ENCODE measurements at regions not wholly inside any gene's neighbourhood (a gene's known extent, or its start where the extent isn't known, plus 50 kb on each side); places are given as distances from the start of the nearest gene placed in this dataset.
"Not testable (repeated sequence)": the region's sequence is repeated elsewhere in the genome, so short reads cannot be mapped to it uniquely, and the experiment has no call there.

DNA sequence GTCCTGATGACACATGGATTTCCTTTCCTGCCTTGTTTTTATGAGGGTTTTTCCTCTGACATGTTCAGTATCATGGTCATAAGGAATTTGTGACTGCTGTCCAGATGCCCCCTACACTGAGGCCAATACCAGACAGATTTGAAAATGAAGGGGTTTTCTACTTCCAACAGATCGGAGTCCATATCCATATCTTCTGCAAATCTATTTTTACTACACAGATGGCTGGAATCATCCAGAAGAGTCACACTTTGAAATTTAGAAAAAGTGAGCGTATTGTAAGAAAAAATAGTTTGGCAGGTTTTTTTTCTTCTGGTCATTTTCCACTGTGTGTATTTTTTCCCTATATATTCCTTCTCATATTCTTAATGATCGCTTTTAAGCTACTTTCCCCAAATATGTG lies 197.5 kb upstream of the LRRC3B start:
- DNase-seq: no peak

DNA sequence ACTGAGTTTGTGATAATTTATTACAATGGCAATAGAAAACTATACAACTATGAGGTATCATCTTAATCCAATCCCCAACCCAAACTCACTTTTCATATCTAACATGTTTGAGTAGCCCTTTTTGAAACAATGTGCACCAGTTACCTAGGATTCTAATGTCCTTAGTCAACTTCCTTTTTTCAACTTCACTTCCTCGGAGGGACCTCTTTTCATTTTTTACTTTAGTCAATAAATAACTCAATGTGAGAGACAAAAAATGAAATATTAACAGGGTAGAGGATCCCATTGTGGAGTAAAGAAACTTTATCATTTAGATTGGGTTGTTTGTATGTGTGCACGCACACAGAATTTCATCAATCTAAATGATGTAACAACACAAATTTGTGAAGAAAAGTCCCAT lies 193.6 kb upstream of the LRRC3B start:
- DNase-seq: no peak

DNA sequence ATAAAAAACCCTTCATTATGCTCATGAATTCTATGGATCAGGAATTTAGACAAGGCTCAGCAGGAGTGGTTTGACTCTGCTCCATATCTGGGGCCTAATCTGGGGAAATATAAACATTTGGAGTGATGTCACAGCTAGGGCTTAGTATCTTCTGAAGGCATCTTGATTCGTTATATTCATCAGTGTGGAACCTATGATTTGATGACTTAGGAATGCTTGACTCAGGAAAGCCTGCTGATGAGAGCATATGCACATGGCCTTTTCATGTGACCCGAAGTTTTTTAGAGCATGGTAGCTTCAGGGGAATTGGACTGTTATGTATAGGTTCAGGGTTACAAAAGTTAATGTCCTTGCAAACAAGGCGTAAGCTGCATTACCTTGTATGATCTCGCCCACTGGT lies 184.9 kb upstream of the LRRC3B start:
- DNase-seq: no peak

DNA sequence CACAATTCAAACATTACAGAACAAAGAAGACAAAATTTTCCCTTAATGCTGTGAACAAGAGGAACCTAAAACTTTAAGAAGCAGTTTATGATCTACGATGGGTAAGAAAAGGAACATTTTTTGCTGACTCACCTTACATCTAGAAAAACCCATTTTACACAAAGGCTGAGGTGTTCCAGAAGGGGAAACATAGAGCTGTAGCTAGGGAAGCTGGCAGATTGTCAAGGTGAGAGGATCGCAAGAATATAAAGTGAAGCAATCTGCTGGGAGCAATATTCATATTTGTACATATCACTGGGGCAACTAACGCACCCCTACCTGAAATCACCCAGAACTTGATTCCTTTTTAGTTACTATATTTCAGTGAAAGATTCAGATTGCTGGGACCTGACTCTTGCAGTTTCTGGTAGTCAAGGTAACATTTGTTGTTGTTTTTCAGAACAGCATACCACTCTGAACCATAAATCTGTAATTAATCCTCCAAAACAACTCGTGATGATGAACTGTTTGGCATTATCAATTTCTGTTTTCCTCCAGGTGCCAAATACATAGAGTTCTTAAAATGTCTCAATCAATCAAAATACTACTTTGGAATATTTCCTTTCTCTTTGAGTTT lies 184.1 kb upstream of the LRRC3B start:
- no peak for DNase-seq

DNA sequence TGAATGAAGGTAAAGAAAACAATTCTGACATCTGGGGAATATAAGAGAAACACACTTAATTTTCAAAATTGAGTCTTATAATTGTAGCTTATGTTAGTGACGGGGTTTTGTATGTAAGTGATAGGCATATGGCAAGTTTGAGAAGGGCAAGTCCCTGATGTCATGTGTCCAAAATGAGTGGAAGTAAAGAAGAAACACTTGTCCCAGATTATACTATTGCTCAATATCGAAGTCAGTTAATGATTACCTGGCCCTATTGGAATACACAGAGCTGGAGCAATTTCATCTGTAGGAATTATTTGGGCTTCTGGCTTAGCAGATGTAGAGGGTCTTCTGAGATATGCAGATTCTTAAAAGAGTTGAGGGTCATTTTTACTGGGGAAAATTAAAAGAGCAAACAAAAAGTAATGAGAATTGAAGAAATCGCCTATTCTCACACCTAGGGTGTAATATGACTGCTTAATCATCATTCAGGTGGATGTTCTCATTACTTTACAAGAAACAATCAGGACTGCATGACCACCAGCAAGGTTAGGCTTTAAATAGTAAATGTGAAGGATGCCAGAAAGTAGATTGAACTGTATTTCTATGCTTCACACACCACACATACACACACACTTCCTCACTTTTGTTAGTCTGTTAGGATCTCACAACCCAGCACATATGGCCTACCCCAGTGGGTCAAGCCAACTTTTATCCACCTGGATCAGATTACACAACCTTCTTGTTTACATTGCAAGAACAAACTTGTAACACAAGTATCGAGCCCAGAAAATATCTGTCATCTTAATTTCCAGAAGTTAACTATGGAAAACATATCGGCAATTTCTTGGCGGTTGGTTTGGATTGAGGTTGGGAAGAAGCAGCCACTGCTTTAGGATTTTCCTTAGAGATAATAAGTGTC lies 183.3 kb upstream of the LRRC3B start:
- DNase-seq: no peak

DNA sequence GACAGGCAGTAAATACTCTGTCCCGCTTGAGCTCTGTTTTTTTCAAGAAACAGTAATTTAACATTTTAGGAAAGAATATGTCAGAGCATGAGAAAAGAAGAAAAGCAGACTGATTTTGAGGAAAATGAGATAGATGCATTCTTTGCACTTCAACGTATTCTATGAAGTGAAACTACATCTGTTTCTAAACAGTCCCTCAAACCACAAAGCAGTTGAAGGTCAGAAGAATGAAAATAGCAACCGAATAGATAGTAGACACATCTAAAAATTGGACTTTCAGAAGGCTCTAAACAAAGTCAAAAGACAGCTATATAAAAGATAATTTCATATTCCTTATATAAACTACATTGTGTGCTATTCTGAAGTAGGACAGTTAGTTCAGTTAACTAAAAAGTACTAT lies 172.6 kb upstream of the LRRC3B start:
- DNase-seq: no peak

DNA sequence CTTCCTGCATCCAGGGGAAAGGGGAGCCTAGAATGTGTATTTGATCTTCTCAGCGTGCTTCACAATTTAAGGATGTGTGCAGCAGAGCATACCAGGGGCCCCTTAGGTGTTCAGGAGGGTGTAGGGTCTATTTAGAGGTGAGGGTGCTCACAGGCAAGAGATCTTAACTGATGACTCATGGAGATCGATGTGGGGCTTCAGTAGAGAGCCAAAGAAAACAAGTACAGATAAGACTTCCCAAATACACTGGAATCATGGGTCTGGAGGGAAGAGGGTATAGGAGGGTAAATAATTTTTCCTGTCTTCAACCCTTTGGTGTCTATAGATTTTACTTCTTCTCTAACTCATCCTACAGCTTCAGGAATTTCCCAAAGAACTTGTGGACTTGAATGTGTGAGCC lies 170.2 kb upstream of the LRRC3B start:
- DNase-seq: no peak

DNA sequence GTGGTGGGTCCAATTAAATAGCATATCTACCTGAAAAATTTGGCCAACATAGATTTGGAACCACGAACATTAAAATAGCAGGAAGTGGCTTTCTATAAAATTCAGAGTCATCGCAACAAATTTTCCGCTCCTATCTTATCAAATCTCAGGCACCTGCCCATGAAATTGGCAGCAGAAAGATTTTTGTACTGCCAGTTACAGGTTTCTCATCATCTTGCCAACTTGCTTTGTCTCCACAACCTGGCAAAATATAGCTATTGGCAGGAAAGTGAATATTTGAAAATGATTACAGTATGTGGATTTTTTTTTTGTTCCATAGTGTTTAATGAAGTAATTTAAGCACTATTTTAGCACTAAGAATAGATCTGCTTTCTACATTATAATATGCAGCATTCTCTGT lies 161.6 kb upstream of the LRRC3B start:
- DNase-seq: no peak

DNA sequence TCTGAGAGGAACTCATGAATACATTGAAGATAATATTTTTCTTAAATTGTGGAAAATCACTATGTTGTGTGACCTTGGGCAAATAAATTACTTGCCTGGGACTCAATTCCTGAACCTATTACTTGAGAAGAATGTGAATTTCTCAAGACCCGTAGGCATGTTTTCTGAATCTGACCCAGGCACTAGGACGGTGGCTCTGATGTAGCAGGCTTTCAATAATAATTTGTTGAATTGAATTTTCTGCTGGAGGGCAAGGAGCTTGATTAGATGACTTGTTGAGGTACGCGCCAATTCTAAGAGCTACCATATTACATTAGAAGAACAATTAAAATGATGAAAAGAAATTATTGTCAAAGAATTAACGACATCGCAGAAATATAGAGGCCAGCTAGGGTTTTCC lies 150.2 kb upstream of the LRRC3B start:
- no peak for DNase-seq

DNA sequence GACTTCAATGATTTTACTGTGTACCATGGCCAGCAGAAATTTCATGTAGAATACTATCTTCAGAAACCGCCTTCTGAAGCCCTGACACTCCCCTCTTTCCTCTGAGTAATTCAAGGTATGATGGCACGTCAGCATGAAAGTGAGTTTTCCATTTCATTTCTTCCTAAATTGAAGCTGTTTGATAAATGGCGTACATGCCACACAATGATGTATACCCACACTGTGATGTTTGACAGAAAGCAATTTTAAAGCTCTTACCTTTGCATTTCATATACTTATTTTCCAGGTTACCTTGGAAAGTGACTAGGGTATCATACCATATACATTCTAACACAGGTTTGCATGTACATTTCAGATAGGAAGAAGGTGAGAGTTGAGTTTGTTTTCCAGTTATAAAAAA lies 147.9 kb upstream of the LRRC3B start:
- DNase-seq: no peak

DNA sequence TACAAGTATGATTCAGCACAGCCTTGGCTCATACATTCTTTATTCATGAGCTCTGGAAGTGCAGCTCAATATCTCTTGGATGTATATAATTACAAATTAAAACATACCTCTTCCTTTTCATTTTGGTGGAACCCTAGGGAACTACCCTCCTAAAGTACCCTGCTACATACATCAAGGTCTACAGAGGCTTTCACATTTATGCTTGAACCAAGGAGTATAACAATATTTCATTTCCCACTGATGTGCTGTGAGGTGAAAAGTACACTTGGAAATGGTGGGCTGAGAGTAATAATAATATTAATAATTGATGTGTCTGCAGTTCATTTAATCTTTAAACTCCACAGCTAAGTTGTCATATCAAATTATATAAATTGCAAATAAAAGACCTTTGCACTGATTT lies 142.2 kb upstream of the LRRC3B start:
- no peak for DNase-seq

DNA sequence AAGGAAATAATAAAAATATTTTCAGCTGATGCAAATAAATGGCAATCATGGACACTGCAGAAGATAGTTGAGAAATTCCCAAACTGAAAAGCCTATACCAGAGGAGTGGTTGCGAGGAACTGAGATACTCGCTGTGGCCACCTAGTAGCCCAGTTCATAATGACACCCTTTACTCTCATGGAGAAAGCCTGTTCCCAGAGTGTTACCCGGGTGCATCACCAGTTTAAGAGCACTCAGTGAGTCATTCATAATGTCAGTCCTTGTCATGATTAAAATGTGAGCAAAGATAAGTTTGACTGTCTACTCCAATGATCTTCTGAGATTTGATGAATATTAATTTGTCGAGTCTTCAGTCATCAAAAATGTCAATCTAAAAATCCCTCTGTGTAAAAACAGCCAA lies 138.4 kb upstream of the LRRC3B start:
- DNase-seq: no peak

DNA sequence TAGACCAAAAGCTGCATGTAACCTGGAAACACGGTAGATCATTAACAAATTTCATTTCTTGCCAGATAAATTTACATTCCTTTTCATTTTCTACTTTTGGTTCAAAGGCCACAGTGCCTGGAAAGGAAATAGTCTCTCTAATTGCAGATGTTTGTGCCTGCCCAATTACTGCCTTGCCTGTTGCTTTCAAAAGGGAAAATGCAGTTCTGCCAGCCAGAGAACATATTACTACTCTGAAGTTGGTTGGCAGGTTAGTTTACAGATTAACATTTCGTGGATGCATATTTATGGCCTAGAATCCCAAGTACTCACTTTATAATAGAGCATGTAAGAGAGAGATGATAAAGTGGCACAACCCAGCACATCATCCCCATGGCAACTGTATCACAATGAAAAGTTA lies 124.3 kb upstream of the LRRC3B start:
- DNase-seq: no peak

DNA sequence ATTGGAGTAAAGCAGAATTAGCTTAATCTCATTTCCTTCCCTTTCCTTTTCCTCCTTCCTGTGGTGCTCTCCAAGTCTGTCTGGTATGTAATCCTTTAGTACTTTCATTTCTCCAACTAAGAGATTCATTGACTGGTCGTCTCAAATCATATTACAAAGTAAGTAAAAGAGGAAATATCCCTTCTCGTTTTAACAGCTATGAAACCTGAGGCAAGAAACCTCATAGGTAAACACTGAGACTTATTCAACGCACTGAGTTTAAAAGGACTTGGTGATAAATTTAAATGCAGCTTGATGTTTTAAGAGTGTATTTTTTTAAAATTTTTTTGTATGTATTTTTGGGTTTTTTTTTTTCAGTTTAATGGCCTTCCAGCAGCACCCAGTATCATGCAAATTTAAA lies 117.2 kb upstream of the LRRC3B start:
- DNase-seq: no peak

DNA sequence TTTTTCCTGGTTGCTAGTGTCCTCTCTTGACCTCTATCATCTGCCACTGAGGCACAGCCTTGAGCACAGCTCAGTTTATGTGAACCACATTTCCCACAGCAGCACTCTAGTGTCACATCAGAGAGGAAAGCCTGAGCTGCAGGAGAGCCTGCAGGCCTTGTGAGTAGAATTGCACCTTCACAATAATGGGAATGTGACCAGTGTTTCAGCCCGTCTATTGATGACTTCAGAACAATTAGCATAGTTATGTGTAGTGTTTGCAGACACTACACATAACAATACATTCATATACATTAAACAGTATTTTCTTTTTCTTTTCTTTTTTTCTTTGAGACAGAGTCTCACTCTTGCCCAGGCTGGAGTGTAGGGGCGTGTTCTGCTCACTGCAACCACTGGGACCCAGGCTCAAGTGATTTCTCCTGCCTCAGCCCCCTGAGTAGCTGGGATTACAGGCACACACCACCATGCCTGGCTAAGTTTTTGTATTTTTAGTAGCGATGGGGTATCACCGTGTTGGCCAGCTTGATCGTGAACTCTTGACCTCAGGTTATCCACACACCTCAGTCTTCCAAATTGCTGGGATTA lies 108.0 kb upstream of the LRRC3B start:
- DNase-seq: not testable (repeated sequence)

DNA sequence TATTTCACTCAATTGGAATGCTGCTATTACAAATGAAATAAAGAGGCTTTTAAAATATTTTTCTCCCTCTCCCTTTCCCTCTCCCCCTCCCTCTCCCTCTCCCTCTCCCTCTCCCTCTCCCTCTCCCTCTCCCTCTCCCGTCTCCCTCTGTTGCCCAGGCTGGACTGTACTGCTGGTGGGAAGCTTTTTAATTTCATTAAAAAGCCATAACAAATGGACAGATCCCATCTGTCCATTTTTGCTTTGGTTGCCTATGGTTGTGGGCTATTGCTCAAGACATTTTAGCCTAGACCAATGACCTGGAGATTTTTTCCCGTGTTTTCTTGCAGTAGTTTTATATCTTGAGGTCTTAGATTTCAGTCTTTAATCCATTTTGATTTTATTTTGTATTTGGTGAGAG lies 107.2 kb upstream of the LRRC3B start:
- no peak for DNase-seq

DNA sequence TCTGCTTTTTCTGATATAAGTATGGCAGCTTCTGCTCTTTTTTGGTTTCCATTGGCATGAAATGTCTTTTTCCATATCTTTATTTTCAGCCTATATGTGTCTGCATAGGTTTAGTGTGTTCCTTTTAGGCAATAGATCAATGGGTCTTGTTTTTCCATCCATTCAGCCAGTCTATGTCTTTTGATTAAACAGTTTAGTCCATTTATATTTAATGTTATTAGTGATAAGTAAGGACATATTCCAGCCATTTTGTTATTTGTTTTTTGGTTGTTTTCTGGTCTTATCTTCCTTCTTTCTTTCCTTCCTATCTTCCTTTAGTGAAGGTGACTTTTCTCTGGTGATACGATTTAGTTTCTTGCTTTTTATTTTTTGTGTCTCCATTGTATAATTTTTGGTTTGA lies 101.3 kb upstream of the LRRC3B start:
- DNase-seq: no peak

DNA sequence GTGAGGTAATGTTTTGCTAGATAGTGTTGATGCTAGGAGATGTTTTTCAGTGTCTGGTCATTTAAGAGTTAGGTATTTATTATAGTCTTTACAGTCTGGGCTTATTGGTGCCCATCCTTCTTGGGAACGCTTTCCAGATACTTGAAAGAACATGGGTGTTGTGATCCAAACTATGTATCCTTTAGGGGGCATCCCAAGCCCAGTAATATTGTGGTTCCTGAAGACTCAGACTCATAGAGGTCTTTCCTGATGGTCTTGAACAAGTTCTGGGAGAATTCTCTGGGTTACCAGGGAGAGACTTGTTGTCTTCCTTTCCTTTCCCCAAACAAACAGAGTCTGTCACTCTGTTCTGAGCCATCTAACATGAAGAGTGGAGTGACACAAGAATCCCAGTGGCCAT lies 99.7 kb upstream of the LRRC3B start:
- no peak for DNase-seq

DNA sequence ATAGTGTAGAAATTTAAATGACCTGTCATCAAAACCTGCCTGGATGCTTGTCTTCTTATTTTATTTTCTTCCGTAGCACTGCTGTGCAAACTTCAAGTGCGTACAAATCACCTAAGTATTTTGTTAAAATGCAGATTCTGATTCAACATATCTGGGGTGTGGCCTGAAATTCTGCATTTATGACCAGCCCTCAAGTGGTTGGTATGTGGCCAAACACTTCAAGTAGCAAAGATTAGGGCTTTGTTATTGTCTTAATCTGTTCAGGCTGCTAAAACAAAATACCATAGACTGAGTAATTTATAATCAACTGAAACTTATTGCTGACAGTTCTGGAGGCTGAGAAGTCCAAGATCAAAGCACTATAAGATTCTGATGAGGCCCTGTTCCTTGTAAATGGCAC lies 97.6 kb upstream of the LRRC3B start:
- no peak for DNase-seq

DNA sequence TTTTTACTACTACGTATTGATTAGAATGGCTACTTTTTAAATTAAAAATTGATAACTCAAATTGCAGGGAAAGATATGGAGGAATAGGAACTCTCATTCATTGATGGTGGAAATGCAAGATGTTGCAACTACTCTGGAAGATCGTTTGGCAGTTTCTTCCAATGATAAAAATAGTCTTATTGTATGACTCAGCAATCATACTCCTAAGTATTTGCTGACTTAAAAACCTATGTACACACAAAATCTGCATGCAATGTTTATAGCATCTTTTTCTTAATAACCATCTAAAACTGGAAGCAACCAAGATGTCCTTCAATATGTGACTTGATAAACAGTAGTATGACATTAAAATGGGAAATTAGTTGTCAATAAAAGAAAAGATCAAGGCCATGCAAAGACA lies 87.4 kb upstream of the LRRC3B start:
- no peak for DNase-seq

DNA sequence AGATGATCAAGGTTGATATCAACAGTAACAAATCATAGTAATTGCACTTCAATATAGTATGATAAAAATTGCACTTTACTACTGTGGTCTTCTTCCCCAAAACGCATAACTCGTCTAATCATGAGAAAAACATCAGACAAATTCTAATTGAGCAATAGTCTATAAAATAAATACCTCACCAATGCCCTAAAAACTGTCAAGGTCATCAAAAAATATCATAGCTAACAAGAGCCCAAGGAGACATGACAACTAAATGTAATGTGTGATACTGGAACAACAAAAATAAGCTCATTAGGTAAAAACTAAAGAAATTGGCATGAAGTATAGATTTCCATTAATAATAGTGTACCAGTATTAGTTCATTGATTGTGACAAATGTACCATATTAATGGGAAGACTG lies 85.6 kb upstream of the LRRC3B start:
- DNase-seq: no peak

DNA sequence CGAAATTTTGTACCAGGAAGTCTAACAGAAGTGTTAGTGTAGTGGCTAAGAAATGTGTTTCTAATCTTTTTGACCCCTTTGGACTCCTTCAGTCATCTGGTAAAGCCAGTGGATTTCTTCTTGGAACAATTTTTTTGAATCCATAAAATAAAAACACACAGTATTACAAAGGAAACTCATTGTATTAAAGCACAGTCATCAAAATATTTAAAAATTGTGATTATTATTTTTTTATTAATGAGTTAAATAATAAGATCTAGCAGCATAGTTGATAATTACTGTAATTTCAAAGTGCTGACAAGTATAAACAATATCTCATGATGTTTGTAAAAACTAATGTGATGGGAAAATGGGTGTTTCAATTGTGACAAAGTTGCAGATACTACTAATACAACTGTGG lies 72.2 kb upstream of the LRRC3B start:
- DNase-seq: no peak

DNA sequence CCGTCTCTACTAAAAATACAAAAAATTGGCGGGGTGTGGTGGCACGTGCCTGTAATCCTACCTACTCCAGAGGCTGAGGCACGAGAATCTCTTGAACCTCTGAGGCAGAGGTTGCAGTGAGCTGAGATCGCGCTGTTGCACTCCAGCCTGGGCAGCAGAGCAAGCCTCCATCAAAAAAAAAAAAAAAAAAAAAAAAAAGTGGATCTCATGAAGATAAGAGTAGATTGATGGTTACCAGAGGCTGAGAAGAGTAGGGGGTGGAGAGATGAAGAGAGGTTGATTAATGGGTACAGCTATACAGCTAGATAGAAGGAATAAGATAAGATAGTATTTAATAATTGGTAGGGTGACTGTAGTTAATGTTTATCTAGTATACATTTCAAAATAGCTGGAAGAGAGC lies 65.9 kb upstream of the LRRC3B start:
- DNase-seq: no peak

DNA sequence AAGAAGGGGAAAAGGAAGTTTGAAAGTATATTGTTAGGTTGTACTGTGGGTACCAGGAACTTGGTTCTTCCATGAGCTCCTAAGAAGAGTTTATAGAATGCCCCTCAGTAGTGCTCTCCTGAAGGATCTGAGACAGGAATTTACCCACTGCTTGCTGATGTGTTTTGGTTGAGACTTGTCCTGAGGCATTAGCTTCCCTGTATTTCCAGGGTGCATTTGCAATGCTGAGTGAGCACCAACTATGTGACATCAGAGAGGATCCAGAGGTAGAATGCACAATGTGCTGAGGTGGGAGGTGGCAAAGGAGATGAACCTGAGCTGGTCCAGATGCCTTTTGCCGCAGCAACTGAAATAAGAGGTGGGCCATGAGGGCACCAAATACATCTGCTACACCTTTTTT lies 64.3 kb upstream of the LRRC3B start:
- no peak for DNase-seq

DNA sequence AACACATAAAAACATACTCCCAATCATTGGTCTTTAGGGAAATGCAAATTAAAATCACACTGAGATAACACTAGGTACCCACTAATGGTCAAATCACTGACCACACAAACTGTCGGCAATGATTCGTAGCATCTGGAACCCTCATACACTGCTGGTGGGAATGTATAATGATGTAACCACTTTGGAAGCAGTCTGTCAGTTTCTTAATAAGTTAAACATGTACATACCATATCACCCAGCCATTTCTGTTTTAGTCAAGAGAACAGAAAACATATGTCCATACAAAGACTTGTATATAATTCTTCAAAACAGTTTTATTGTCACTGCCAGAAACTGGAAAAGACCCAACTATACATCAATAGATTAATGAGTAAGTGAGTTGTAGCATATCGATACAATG lies 63.3 kb upstream of the LRRC3B start:
- no peak for DNase-seq
